SK-N-SH (cell line): ENCODE measurements at regions not wholly inside any gene's neighbourhood (a gene's known extent, or its start where the extent isn't known, plus 50 kb on each side); places are given as distances from the start of the nearest gene placed in this dataset.

ENCODE experiments used
- CTCF ChIA-PET: fragments of 300-600, 350-600 bp; formaldehyde crosslinking; extraction: SDS; loops from one replicate; lab custom pipeline; 2021; lab: Yijun Ruan, JAX
- POLR2A ChIA-PET: fragments of 350-600 bp; sonication (Branson Sonifier 250); formaldehyde crosslinking; extraction: SDS; loops from one replicate; lab custom pipeline; 2020; ENCODE audit warnings: antibody characterized with exemption, inconsistent platforms; lab: Yijun Ruan, JAX
- DNase-seq: peaks from one replicate; pipeline ENCODE4 v3.0.0; 2012
- H2AFZ ChIP-seq: fragments of 200-600 bp; sonication (generic); 2 replicates; pipeline ENCODE4 v1.8.1; 2016; ENCODE audit warnings: antibody characterized with exemption, mild to moderate bottlenecking, low read depth
- H3F3A ChIP-seq: fragments of 200-600 bp; sonication (generic); replicated peaks from 2 replicates; pipeline ENCODE3; 2016; ENCODE audit warnings: antibody characterized with exemption, mild to moderate bottlenecking; ENCODE audit not compliant: insufficient read depth
- H3K27ac ChIP-seq, 2 experiments: fragments of 200-500 bp in 1 of 2; fragments of 200-600 bp in 1 of 2; sonication (Bioruptor generic) in 1 of 2; sonication (generic), shearing (Covaris generic) in 1 of 2; 2 replicates each; pipeline versions ENCODE4 v1.5.1 to v1.6.1; 2014 to 2016; ENCODE audit warnings: low read depth in 2 of 2, inconsistent platforms in 1 of 2, low read length in 1 of 2, mild to moderate bottlenecking in 1 of 2, mixed read lengths in 1 of 2
- H3K27me3 ChIP-seq: fragments of 200-600 bp; sonication (generic), shearing (Covaris generic); 2 replicates; pipeline ENCODE4 v1.6.1; 2016; ENCODE audit warnings: mixed run types; ENCODE audit not compliant: insufficient read depth
- H3K36me3 ChIP-seq, 2 experiments: fragments of 200-500 bp in 1 of 2; fragments of 200-600 bp in 1 of 2; sonication (Bioruptor generic) in 1 of 2; sonication (generic) in 1 of 2; replicated peaks in 1 of 2; 2 replicates each; pipeline versions ENCODE3 to v1.5.1; 2014 to 2016; ENCODE audit warnings: low read length in 1 of 2, mild to moderate bottlenecking in 1 of 2; ENCODE audit not compliant: insufficient read depth in 2 of 2, control insufficient read depth in 1 of 2
- H3K4me1 ChIP-seq, 2 experiments: fragments of 200-500 bp in 1 of 2; fragments of 200-600 bp in 1 of 2; sonication (Bioruptor generic) in 1 of 2; sonication (generic), shearing (Covaris generic) in 1 of 2; 2 replicates each; pipeline versions ENCODE4 v1.5.1 to v1.6.1; 2014 to 2016; ENCODE audit warnings: low read depth in 1 of 2, low read length in 1 of 2, mixed run types in 1 of 2; ENCODE audit not compliant: insufficient read depth in 2 of 2, control insufficient read depth in 1 of 2
- H3K4me2 ChIP-seq: fragments of 200-600 bp; sonication (generic), shearing (Covaris generic); 2 replicates; pipeline ENCODE4 v1.6.1; 2017; ENCODE audit warnings: mixed run types
- H3K4me3 ChIP-seq, 2 experiments: fragments of 200-500 bp in 1 of 2; fragments of 200-600 bp in 1 of 2; sonication (Bioruptor generic) in 1 of 2; sonication (generic), shearing (Covaris generic) in 1 of 2; 2 replicates each; pipeline versions ENCODE4 v1.5.1 to v1.8.1; 2014 to 2016; ENCODE audit warnings: low read depth in 2 of 2, inconsistent platforms in 1 of 2, low read length in 1 of 2, mild to moderate bottlenecking in 1 of 2, mixed read lengths in 1 of 2, moderate library complexity in 1 of 2
- H3K79me2 ChIP-seq: fragments of 200-600 bp; sonication (generic); 2 replicates; pipeline ENCODE4 v1.8.1; 2017; ENCODE audit warnings: mild to moderate bottlenecking; ENCODE audit not compliant: insufficient read depth
- H3K9ac ChIP-seq: fragments of 200-600 bp; sonication (generic); 2 replicates; pipeline ENCODE4 v1.6.1; 2017; ENCODE audit warnings: mixed run types
- H3K9me2 ChIP-seq: fragments of 200-600 bp; sonication (generic); 2 replicates; pipeline ENCODE4 v1.6.1; 2017; ENCODE audit warnings: mixed run types
- H3K9me3 ChIP-seq: fragments of 200-600 bp; sonication (generic); 2 replicates; pipeline ENCODE4 v1.6.1; 2017; ENCODE audit warnings: mixed run types, mild to moderate bottlenecking, moderate library complexity
- H4K20me1 ChIP-seq: fragments of 200-600 bp; sonication (generic); 2 replicates; pipeline ENCODE4 v1.6.1; 2017; ENCODE audit warnings: mild to moderate bottlenecking, mixed run types; ENCODE audit not compliant: insufficient read depth
- ELF1 ChIP-seq: IDR thresholded peaks from 2 replicates; pipeline ENCODE4 v1.4.0; 2012
- EP300 ChIP-seq, 2 experiments: IDR thresholded peaks; 2 replicates each; pipeline versions ENCODE4 v1.4.0 to v1.6.1; 2012; ENCODE audit warnings: borderline replicate concordance in 1 of 2, low read depth in 1 of 2, low read length in 1 of 2
- EZH2phosphoT487 ChIP-seq: fragments of 200-600 bp; sonication (generic); IDR thresholded peaks from 2 replicates; pipeline ENCODE4 v1.6.1; 2017; ENCODE audit warnings: low read depth, mixed run types, mild to moderate bottlenecking, antibody characterized with exemption, moderate library complexity, borderline replicate concordance
- GATA2 ChIP-seq: sonication (generic); formaldehyde crosslinking; IDR thresholded peaks from 2 replicates; pipeline ENCODE4 v1.5.0; 2020; ENCODE audit warnings: mild to moderate bottlenecking, missing genetic modification reagents
- JUND ChIP-seq: IDR thresholded peaks from 2 replicates; pipeline ENCODE4 v1.4.0; 2012
- MXI1 ChIP-seq: IDR thresholded peaks from 2 replicates; pipeline ENCODE4 v1.6.1; 2012; ENCODE audit warnings: mild to moderate bottlenecking, low read depth, low read length, improper control_type of control experiment
- NFIC ChIP-seq: IDR thresholded peaks from 2 replicates; pipeline ENCODE4 v1.4.0; 2012; ENCODE audit warnings: borderline replicate concordance
- NRF1 ChIP-seq: IDR thresholded peaks from 2 replicates; pipeline ENCODE4 v1.6.1; 2012; ENCODE audit warnings: low read depth, mild to moderate bottlenecking, low read length
- RCOR1 ChIP-seq: fragments of 150-350 bp; IDR thresholded peaks from 2 replicates; pipeline ENCODE4 v1.6.1; 2017; ENCODE audit warnings: antibody characterized with exemption, low read length
- REST ChIP-seq: IDR thresholded peaks from 2 replicates; pipeline ENCODE4 v1.6.1; 2012; ENCODE audit warnings: mild to moderate bottlenecking, low read depth, low read length, moderate library complexity
- RFX5 ChIP-seq: IDR thresholded peaks from 2 replicates; pipeline ENCODE4 v1.6.1; 2012; ENCODE audit warnings: mild to moderate bottlenecking, improper control_type of control experiment, low read length
- RXRA ChIP-seq: IDR thresholded peaks from 2 replicates; pipeline ENCODE4 v1.4.0; 2012; ENCODE audit warnings: low read depth, mild to moderate bottlenecking, borderline replicate concordance
- SMC3 ChIP-seq: IDR thresholded peaks from 2 replicates; pipeline ENCODE4 v1.6.1; 2012; ENCODE audit warnings: low read depth, low read length, improper control_type of control experiment
- TAF1 ChIP-seq: IDR thresholded peaks from 2 replicates; pipeline ENCODE4 v1.6.1; 2012; ENCODE audit warnings: low read depth, mild to moderate bottlenecking, low read length, moderate library complexity, borderline replicate concordance
- TCF12 ChIP-seq: IDR thresholded peaks from 2 replicates; pipeline ENCODE4 v1.4.0; 2012
- YY1 ChIP-seq: IDR thresholded peaks from 2 replicates; pipeline ENCODE4 v1.4.0; 2012; ENCODE audit warnings: low read depth, mild to moderate bottlenecking
- WGBS: methylation state at CpG from one replicate; pipeline ENCODE4 v1.1.6; 2017; ENCODE audit warnings: low lambda C conversion rate; 5-methylcytosine and 5-hydroxymethylcytosine counted together

- DNase-seq, result no peak
- Histone ChIP-seq H3K27ac (no peak overlapping the region), H3K4me1 (no peaks in the 10 kb centered on the region; a peak in 1 of 4 replicates), H2AFZ (no peak overlapping the region), H3K36me3 (no peaks in the 10 kb centered on the region), H3K9ac (no peak overlapping the region), H3K4me3 (no peak overlapping the region), H3K9me3 (no peaks in the 10 kb centered on the region), H4K20me1 (no peaks in the 10 kb centered on the region), H3K9me2 (no peaks in the 10 kb centered on the region), H3K79me2 (no peaks in the 10 kb centered on the region), H3F3A (no peaks in the 10 kb centered on the region), H3K4me2 (no peak overlapping the region), H3K27me3 (no peaks in the 10 kb centered on the region)
- ChIA-PET POLR2A (no interaction called here), CTCF (no interaction called here)
- TF ChIP-seq RCOR1 (no peak), NRF1 (no peak), ELF1 (no peak), JUND (no peak), YY1 (no peak), RFX5 (no peak), EZH2phosphoT487 (no peak), NFIC (no peak), TAF1 (no peak), MXI1 (no peak), RXRA (no peak), GATA2 (CRISPR knock-in tag) (no peak), EP300 (IDR thresholded peaks at IDR 0.05; ENCODE audit: borderline replicate concordance in 1 of 2, low read depth in 1 of 2, low read length in 1 of 2) (no peak), REST (no peak)
- WGBS, result 0% methylated on average over 1 of the region's 1 CpG
Observed at GRCh38 chr6:91634791-91635190, 1047.9 kb upstream of the MAP3K7 start.

GRCh38 chr6:91633374-91634111, 1046.7 kb upstream of the MAP3K7 start:
- Histone ChIP-seq H3K9me3 (no peaks in the 10 kb centered on the region), H3K9me2 (no peaks in the 10 kb centered on the region), H3K4me3 (no peak overlapping the region), H3K27ac (no peak overlapping the region), H3K4me2 (0 out of 2 replicates have a peak overlapping the region, but pooled peaks have one; percentile 52), H3K27me3 (no peaks in the 10 kb centered on the region), H4K20me1 (no peaks in the 10 kb centered on the region), H3K36me3 (no peaks in the 10 kb centered on the region)
- DNase-seq, result no peak
- CTCF ChIA-PET, result no interaction called here
- TF ChIP-seq TCF12 (no peak), SMC3 (no peak)
- TF ChIP-seq, all 33 proteins: peak for 0
- no peak overlapping the region for H2AFZ ChIP-seq
- H3F3A ChIP-seq, result no peaks in the 10 kb centered on the region
- H3K79me2 ChIP-seq, result no peaks in the 10 kb centered on the region
- no peaks in the 10 kb centered on the region; a peak in 1 of 4 replicates for H3K4me1 ChIP-seq
- H3K9ac ChIP-seq, result no peak overlapping the region
- WGBS, result 27% methylated on average over 8 of the region's 8 CpGs
- POLR2A ChIA-PET, result no interaction called here
